ENCODE measurements at regions not wholly inside any gene's neighbourhood (a gene's known extent, or its start where the extent isn't known, plus 50 kb on each side); places are given as distances from the start of the nearest gene placed in this dataset.

GRCh38 chr14:65280653-65281052 is 131.9 kb upstream of the FUT8 start:
- no peak for DNase-seq (ENCODE audit: extremely low read depth, low read depth)
- TF ChIP-seq CTCF (IDR thresholded peaks at IDR 0.05; ENCODE audit: low read depth, low read length, missing control alignments) = no peak
- H3K4me3 ChIP-seq (replicated peaks; ENCODE audit: low read depth, low read length) = no peak overlapping the region

- TF ChIP-seq CTCF (IDR thresholded peaks at IDR 0.05; ENCODE audit: low read depth, low read length, missing control alignments) = no peak
- no peak overlapping the region for H3K4me3 ChIP-seq (replicated peaks; ENCODE audit: low read depth, low read length)
- DNase-seq (ENCODE audit: extremely low read depth, low read depth) = no peak
These were observed 130.3 kb upstream of the FUT8 start for GRCh38 chr14:65281991-65282895.

GRCh38 chr14:65282896-65283253 is 129.7 kb upstream of the FUT8 start:
- no peak overlapping the region for H3K4me3 ChIP-seq (replicated peaks; ENCODE audit: low read depth, low read length)
- no peak for TF ChIP-seq CTCF (IDR thresholded peaks at IDR 0.05; ENCODE audit: low read depth, low read length, missing control alignments)
- no peak for DNase-seq (ENCODE audit: extremely low read depth, low read depth)

GRCh38 chr14:65286443-65286842 is 126.1 kb upstream of the FUT8 start:
- no peak for DNase-seq (ENCODE audit: extremely low read depth, low read depth)
- TF ChIP-seq CTCF (IDR thresholded peaks at IDR 0.05; ENCODE audit: low read depth, low read length, missing control alignments) = peak; percentile 35
- no peak overlapping the region for H3K4me3 ChIP-seq (replicated peaks; ENCODE audit: low read depth, low read length)

- no peak for DNase-seq (ENCODE audit: extremely low read depth, low read depth)
- H3K4me3 ChIP-seq (replicated peaks; ENCODE audit: low read depth, low read length) = no peak overlapping the region
- no peak for TF ChIP-seq CTCF (IDR thresholded peaks at IDR 0.05; ENCODE audit: low read depth, low read length, missing control alignments)
These were observed 125.0 kb upstream of the FUT8 start for GRCh38 chr14:65287264-65288131.

- no peak overlapping the region for H3K4me3 ChIP-seq (replicated peaks; ENCODE audit: low read depth, low read length)
- TF ChIP-seq CTCF (IDR thresholded peaks at IDR 0.05; ENCODE audit: low read depth, low read length, missing control alignments) = no peak
- DNase-seq (ENCODE audit: extremely low read depth, low read depth) = peak; percentile 31
These were observed 121.7 kb upstream of the FUT8 start for GRCh38 chr14:65290830-65291229.

Data from HFF-Myc (cell line).